ENCODE measurements at regions not wholly inside any gene's neighbourhood (a gene's known extent, or its start where the extent isn't known, plus 50 kb on each side); places are given as distances from the start of the nearest gene placed in this dataset.

DNA sequence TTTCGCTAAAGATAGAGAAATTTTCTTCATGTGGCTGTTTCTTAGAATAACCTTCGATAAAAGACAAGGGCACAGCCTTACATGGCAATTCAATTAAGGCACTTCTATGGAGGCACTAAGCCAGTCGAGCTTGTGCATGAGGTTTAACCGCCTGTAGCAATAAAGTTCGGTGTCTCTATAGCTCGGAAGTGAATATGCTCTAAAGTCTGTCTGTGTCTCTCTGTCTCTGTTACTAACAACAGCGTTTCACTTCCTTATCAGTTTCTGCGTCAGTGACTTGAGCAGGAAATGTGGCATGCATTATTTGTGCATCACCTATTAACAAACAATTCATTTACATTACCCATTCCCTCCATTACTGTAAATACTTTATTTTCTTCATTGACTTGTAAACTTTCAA, 365.1 kb upstream of the NETO1 start:
- H3K36me3 ChIP-seq, result no peaks in the 10 kb centered on the region
- no peak for DNase-seq
- intact Hi-C loops (cut with DNase I; ENCODE audit: low total_unique reads), result no loop called here
- no peak overlapping the region for H3K4me3 ChIP-seq
- H3K9me3 ChIP-seq, result no peaks in the 10 kb centered on the region
- TF ChIP-seq CTCF (IDR thresholded peaks at IDR 0.05) (no peak), POLR2A (IDR thresholded peaks at IDR 0.05) (no peak)
- H3K27me3 ChIP-seq, result no peaks in the 10 kb centered on the region
- no peak overlapping the region for H3K27ac ChIP-seq
- no peaks in the 10 kb centered on the region for H3K4me1 ChIP-seq

- H3K36me3 ChIP-seq, result no peaks in the 10 kb centered on the region
- no peak overlapping the region for H3K27ac ChIP-seq
- H3K4me1 ChIP-seq, result no peaks in the 10 kb centered on the region
- TF ChIP-seq CTCF (IDR thresholded peaks at IDR 0.05) (no peak), POLR2A (IDR thresholded peaks at IDR 0.05) (no peak)
- intact Hi-C loops (cut with DNase I; ENCODE audit: low total_unique reads), result no loop called here
- H3K9me3 ChIP-seq, result no peaks in the 10 kb centered on the region
- no peak for DNase-seq
- no peaks in the 10 kb centered on the region for H3K27me3 ChIP-seq
- no peak overlapping the region for H3K4me3 ChIP-seq
Observed at GRCh38 chr18:73220663-73221062, 352.9 kb upstream of the NETO1 start.

DNA sequence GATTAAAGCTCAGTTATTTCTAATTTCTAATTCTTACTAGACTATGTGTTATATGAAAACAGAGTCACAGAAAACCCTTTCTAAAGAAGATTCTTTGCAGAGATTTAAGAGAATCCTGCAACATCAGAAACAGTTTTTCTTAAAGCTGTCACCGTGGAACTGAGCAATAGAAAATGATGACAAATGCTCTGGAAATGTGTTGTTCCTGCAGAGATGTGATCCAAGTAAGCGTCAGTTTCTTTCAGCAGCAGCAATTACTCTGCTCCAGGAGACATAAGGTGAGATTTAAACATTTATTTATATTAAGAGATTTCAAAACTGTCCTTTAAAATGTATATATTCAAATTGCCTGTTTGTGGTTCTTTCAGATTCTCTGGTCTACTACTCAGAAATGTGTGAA, 350.5 kb upstream of the NETO1 start:
- H3K4me1 ChIP-seq, result no peaks in the 10 kb centered on the region
- no peaks in the 10 kb centered on the region for H3K36me3 ChIP-seq
- no peak for DNase-seq
- no peak overlapping the region for H3K4me3 ChIP-seq
- no peak overlapping the region for H3K27ac ChIP-seq
- TF ChIP-seq POLR2A (IDR thresholded peaks at IDR 0.05), result no peak
- no peak for TF ChIP-seq CTCF (IDR thresholded peaks at IDR 0.05)
- intact Hi-C loops (cut with DNase I; ENCODE audit: low total_unique reads), result no loop called here
- no peaks in the 10 kb centered on the region for H3K9me3 ChIP-seq
- no peaks in the 10 kb centered on the region for H3K27me3 ChIP-seq

DNA sequence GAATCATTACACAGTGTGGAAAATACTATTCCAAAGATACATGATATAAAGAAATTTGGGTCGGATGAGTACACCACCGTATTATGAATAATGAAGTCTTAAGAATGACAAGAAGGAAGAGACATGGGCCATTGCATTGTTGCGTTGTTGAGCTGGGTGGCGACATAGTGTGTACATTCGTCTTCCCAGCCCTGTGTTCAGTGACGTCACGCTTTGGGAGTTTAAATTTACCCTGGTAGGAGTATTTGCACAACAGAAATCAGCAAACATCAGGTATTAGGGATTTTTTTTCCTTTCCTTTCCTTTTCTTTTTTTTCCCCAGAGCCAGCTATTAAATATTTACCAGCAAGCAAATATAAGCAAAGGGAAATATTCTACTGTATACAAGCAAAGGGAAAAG, 347.2 kb upstream of the NETO1 start:
- Histone ChIP-seq H3K27ac (no peak overlapping the region), H3K36me3 (no peaks in the 10 kb centered on the region), H3K9me3 (no peaks in the 10 kb centered on the region), H3K27me3 (no peaks in the 10 kb centered on the region), H3K4me1 (no peaks in the 10 kb centered on the region), H3K4me3 (no peak overlapping the region)
- DNase-seq, result no peak
- intact Hi-C loops (cut with DNase I; ENCODE audit: low total_unique reads), result no loop called here
- TF ChIP-seq POLR2A (IDR thresholded peaks at IDR 0.05), result no peak
- no peak for TF ChIP-seq CTCF (IDR thresholded peaks at IDR 0.05)

DNA sequence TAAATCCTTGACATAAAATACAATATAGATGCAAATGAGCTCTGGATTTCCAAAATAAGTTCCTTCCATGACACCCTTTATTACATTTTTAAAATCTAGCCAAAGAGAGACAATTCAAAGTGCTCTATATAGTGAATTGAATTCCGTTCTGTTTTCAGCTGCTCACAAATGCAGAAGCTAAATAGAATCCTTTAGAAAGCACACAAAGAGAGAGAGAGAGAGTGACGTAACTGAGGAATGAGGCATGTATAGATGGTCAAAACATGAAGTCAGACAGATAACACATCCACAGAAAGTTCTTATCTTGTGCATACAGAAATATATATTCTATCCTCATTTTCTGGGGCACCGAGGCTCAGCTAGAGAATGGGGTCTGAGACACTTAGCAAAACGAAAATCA, 344.7 kb upstream of the NETO1 start:
- no peaks in the 10 kb centered on the region for H3K9me3 ChIP-seq
- H3K4me3 ChIP-seq, result no peak overlapping the region
- intact Hi-C loops (cut with DNase I; ENCODE audit: low total_unique reads), result no loop called here
- TF ChIP-seq CTCF (IDR thresholded peaks at IDR 0.05) (no peak), POLR2A (IDR thresholded peaks at IDR 0.05) (no peak)
- H3K36me3 ChIP-seq, result no peaks in the 10 kb centered on the region
- H3K27me3 ChIP-seq, result no peaks in the 10 kb centered on the region
- no peaks in the 10 kb centered on the region for H3K4me1 ChIP-seq
- no peak for DNase-seq
- no peak overlapping the region for H3K27ac ChIP-seq
